B cell (primary cell): ENCODE measurements at regions not wholly inside any gene's neighbourhood (a gene's known extent, or its start where the extent isn't known, plus 50 kb on each side); places are given as distances from the start of the nearest gene placed in this dataset.

Experiments used
- ATAC-seq: fragments of 200-7000 bp; cut with Tn5 transposase; one replicate; pipeline ENCODE4 v1.10.0; 2021; ENCODE audit warnings: low read depth, mild to moderate bottlenecking, moderate number of reproducible peaks, moderate library complexity
- CTCF ChIA-PET: fragments of 350-600 bp; sonication (Branson Sonifier 250); formaldehyde crosslinking; loops from one replicate; lab custom pipeline; 2021; ENCODE audit warnings: antibody characterized with exemption, inconsistent platforms; lab: Charles Lee
- POLR2A ChIA-PET: fragments of 350-600 bp; sonication (Branson Sonifier 250); formaldehyde crosslinking; loops from one replicate; lab custom pipeline; 2021; ENCODE audit warnings: antibody characterized with exemption; lab: Charles Lee
- DNase-seq: peaks from one replicate; pipeline ENCODE4 v3.0.0; 2013
- H2AFZ ChIP-seq: 2 replicates; pipeline ENCODE4 v1.6.1; 2012; ENCODE audit warnings: mild to moderate bottlenecking, low read depth, low read length; ENCODE audit not compliant: insufficient read depth, poor library complexity, severe bottlenecking
- H3K27ac ChIP-seq, 2 donors: 1 replicate in 1 of 2; 2 replicates in 1 of 2; pipeline ENCODE4 v1.5.1; 2012 to 2013; ENCODE audit warnings: low read length in 2 of 2, mild to moderate bottlenecking in 2 of 2, moderate library complexity in 1 of 2
- H3K27me3 ChIP-seq, 4 experiments: fragments of 200-600 bp in 1 of 4; sonication (generic) in 1 of 4; replicated peaks in 1 of 4; 1 replicate in 2 of 4; 2 replicates in 2 of 4; pipeline versions ENCODE4 v1.6.1 to v1.7.0; 2013 to 2016; ENCODE audit warnings: low read length in 3 of 4, mild to moderate bottlenecking in 2 of 4, mixed read lengths in 1 of 4, moderate library complexity in 1 of 4; ENCODE audit not compliant: insufficient read depth in 4 of 4, control insufficient read depth in 3 of 4; ENCODE audit errors: control extremely low read depth in 1 of 4
- H3K36me3 ChIP-seq, 2 experiments: replicated peaks in 1 of 2; 1 replicate in 1 of 2; 2 replicates in 1 of 2; pipeline versions ENCODE4 v1.6.1 to v1.7.1; 2013; ENCODE audit warnings: low read length in 1 of 2; ENCODE audit not compliant: insufficient read depth in 2 of 2, control insufficient read depth in 1 of 2; ENCODE audit errors: control extremely low read depth in 1 of 2, extremely low read depth in 1 of 2
- H3K4me1 ChIP-seq, 2 donors: fragments of 200-600 bp in 1 of 2; sonication (generic) in 1 of 2; 1 replicate in 1 of 2; 2 replicates in 1 of 2; pipeline versions ENCODE4 v1.5.1 to v1.6.1; 2013 to 2017; ENCODE audit warnings: low read length in 2 of 2; ENCODE audit not compliant: control insufficient read depth in 2 of 2, insufficient read depth in 2 of 2
- H3K4me2 ChIP-seq: replicated peaks from 2 replicates; pipeline ENCODE3; 2012; ENCODE audit warnings: mild to moderate bottlenecking, low read depth, low read length; ENCODE audit not compliant: poor library complexity, severe bottlenecking
- H3K4me3 ChIP-seq, 5 experiments: fragments of 200-600 bp in 1 of 5; sonication (generic) in 1 of 5; 1 replicate in 3 of 5; 2 replicates in 2 of 5; pipeline versions ENCODE4 v1.5.1 to v1.7.0; 2011 to 2016; ENCODE audit warnings: low read length in 4 of 5, mild to moderate bottlenecking in 4 of 5, low read depth in 2 of 5, control low read depth in 1 of 5, moderate library complexity in 1 of 5; ENCODE audit not compliant: insufficient read depth in 1 of 5; ENCODE audit errors: control extremely low read depth in 1 of 5, extremely low read depth in 1 of 5
- H3K79me2 ChIP-seq: fragments of 200-600 bp; sonication (generic); one replicate; pipeline ENCODE4 v1.6.0; 2016; ENCODE audit warnings: low read length; ENCODE audit not compliant: control insufficient read depth, insufficient read depth
- H3K9ac ChIP-seq: fragments of 200-600 bp; sonication (generic); 2 replicates; pipeline ENCODE4 v1.6.1; 2017; ENCODE audit warnings: mild to moderate bottlenecking, low read length, moderate library complexity
- H3K9me3 ChIP-seq, 3 donors: one replicate each; pipeline versions ENCODE4 v1.6.1 to v1.7.1; 2013; ENCODE audit warnings: low read length in 2 of 3; ENCODE audit not compliant: control insufficient read depth in 2 of 3, insufficient read depth in 1 of 3; ENCODE audit errors: control extremely low read depth in 1 of 3
- H4K20me1 ChIP-seq: 2 replicates; pipeline ENCODE4 v1.6.0; 2012; ENCODE audit warnings: mild to moderate bottlenecking, low read length; ENCODE audit not compliant: insufficient read depth, control insufficient read depth, poor library complexity, severe bottlenecking
- H3K27ac Mint-ChIP-seq: one replicate; pipeline ENCODE4 v1.8.0; 2021; ENCODE audit warnings: mixed read lengths
- H3K27me3 Mint-ChIP-seq: one replicate; pipeline ENCODE4 v1.8.0; 2021; ENCODE audit warnings: mixed read lengths
- H3K4me1 Mint-ChIP-seq: one replicate; pipeline ENCODE4 v1.8.0; 2021; ENCODE audit warnings: mixed read lengths
- H3K4me3 Mint-ChIP-seq: one replicate; pipeline ENCODE4 v1.8.0; 2021; ENCODE audit warnings: mixed read lengths
- H3K9me3 Mint-ChIP-seq: one replicate; pipeline ENCODE4 v1.8.0; 2022; ENCODE audit warnings: mixed read lengths; ENCODE audit not compliant: insufficient read depth
- CTCF ChIP-seq: fragments of 200-600 bp; IDR thresholded peaks from one replicate; pipeline ENCODE4 v1.8.0; 2022; ENCODE audit warnings: antibody characterized with exemption, mild to moderate bottlenecking
- EZH2 ChIP-seq: IDR thresholded peaks from 2 replicates; pipeline ENCODE4 v1.6.1; 2012; ENCODE audit warnings: borderline replicate concordance, low read depth, mild to moderate bottlenecking, moderate library complexity, low read length; ENCODE audit not compliant: insufficient read depth, poor library complexity, severe bottlenecking
- WGBS: methylation state at CpG from one replicate; pipeline ENCODE4 v1.1.5; 2013; ENCODE audit warnings: missing lambda C conversion rate; ENCODE audit not compliant: insufficient coverage; 5-methylcytosine and 5-hydroxymethylcytosine counted together
- intact Hi-C: fragments of 100-400 bp; cut with micrococcal nuclease; formaldehyde crosslinking; loops from one replicate; pipeline ENCODE4 v1.10.0; 2022

GRCh38 chr12:25852792-25853191 lies 105.7 kb upstream of the RASSF8 start:
- ATAC-seq = no peak
- H3K27ac Mint-ChIP-seq = no peak overlapping the region
- no peak overlapping the region for H3K4me2 ChIP-seq
- POLR2A ChIA-PET = no interaction called here
- no peaks in the 10 kb centered on the region for H3K9me3 ChIP-seq
- H3K27me3 ChIP-seq = no peaks in the 10 kb centered on the region
- H3K79me2 ChIP-seq = no peaks in the 10 kb centered on the region
- TF ChIP-seq EZH2 (no peak), CTCF (no peak)
- no peaks in the 10 kb centered on the region for H3K4me1 ChIP-seq
- no peaks in the 10 kb centered on the region for H3K9me3 Mint-ChIP-seq
- no peak overlapping the region for H2AFZ ChIP-seq
- intact Hi-C loops = no loop called here
- CTCF ChIA-PET = no interaction called here
- H3K4me3 ChIP-seq = no peak overlapping the region
- no peak overlapping the region for H3K27ac ChIP-seq
- no peak overlapping the region for H3K4me3 Mint-ChIP-seq
- H3K9ac ChIP-seq = no peak overlapping the region
- peaks cover 12% of the 10 kb centered on the region for H3K27me3 Mint-ChIP-seq
- H3K4me1 Mint-ChIP-seq = no peaks in the 10 kb centered on the region
- no peak for DNase-seq
- H4K20me1 ChIP-seq = no peaks in the 10 kb centered on the region
- H3K36me3 ChIP-seq = no peaks in the 10 kb centered on the region

- Mint-ChIP-seq H3K4me3 (no peak overlapping the region), H3K27ac (no peak overlapping the region), H3K27me3 (peaks cover 12% of the 10 kb centered on the region), H3K4me1 (no peaks in the 10 kb centered on the region), H3K9me3 (no peaks in the 10 kb centered on the region)
- Histone ChIP-seq H3K4me3 (no peak overlapping the region), H3K36me3 (no peaks in the 10 kb centered on the region), H3K79me2 (no peaks in the 10 kb centered on the region), H3K4me2 (no peak overlapping the region), H3K27ac (no peak overlapping the region), H2AFZ (no peak overlapping the region), H3K9me3 (no peaks in the 10 kb centered on the region), H3K9ac (no peak overlapping the region), H3K4me1 (no peaks in the 10 kb centered on the region), H3K27me3 (no peaks in the 10 kb centered on the region), H4K20me1 (no peaks in the 10 kb centered on the region)
- DNase-seq (no peak), ATAC-seq (no peak)
- TF ChIP-seq EZH2 (no peak), CTCF (no peak)
- intact Hi-C loops = no loop called here
- ChIA-PET CTCF (no interaction called here), POLR2A (no interaction called here)
- 60% methylated on average over 2 of the region's 4 CpGs for WGBS
These were observed 105.0 kb upstream of the RASSF8 start for GRCh38 chr12:25853316-25854095.
